Naive B cell (primary cell): ENCODE measurements at regions not wholly inside any gene's neighbourhood (a gene's known extent, or its start where the extent isn't known, plus 50 kb on each side); places are given as distances from the start of the nearest gene placed in this dataset.

Source experiments
- ATAC-seq, 2 donors: fragments of 150-1000 bp; cut with Tn5 transposase; 2 replicates each; pipeline ENCODE4 v1.10.0; 2021; ENCODE audit warnings: low read depth in 2 of 2, mild to moderate bottlenecking in 2 of 2, moderate library complexity in 2 of 2
- DNase-seq: peaks from one replicate; pipeline ENCODE4 v3.0.0; 2022
- H3K27ac Mint-ChIP-seq, 6 donors: one replicate each; pipeline ENCODE4 v1.8.0; 2020 to 2022; ENCODE audit warnings: mild to moderate bottlenecking in 6 of 6, mixed read lengths in 6 of 6, moderate library complexity in 5 of 6, inconsistent platforms in 2 of 6
- H3K27me3 Mint-ChIP-seq, 3 donors: one replicate each; pipeline ENCODE4 v1.8.0; 2021 to 2022; ENCODE audit warnings: mixed read lengths in 3 of 3, mild to moderate bottlenecking in 1 of 3
- H3K36me3 Mint-ChIP-seq, 2 donors: one replicate each; pipeline ENCODE4 v1.8.0; 2020 to 2022; ENCODE audit warnings: mixed read lengths in 2 of 2, inconsistent platforms in 1 of 2, mild to moderate bottlenecking in 1 of 2
- H3K4me1 Mint-ChIP-seq, 3 donors: one replicate each; pipeline ENCODE4 v1.8.0; 2020 to 2022; ENCODE audit warnings: mixed read lengths in 3 of 3, inconsistent platforms in 1 of 3, mild to moderate bottlenecking in 1 of 3, moderate library complexity in 1 of 3
- H3K4me3 Mint-ChIP-seq, 8 donors: one replicate each; pipeline ENCODE4 v1.8.0; 2020 to 2022; ENCODE audit warnings: mild to moderate bottlenecking in 8 of 8, mixed read lengths in 8 of 8, moderate library complexity in 8 of 8, inconsistent platforms in 2 of 8
- H3K9me3 Mint-ChIP-seq, 7 donors: one replicate each; pipeline ENCODE4 v1.8.0; 2020 to 2022; ENCODE audit warnings: mixed read lengths in 7 of 7, mild to moderate bottlenecking in 5 of 7, inconsistent platforms in 2 of 7, moderate library complexity in 1 of 7

GRCh38 chr14:54316652-54317051, 80.2 kb upstream of the CDKN3 start:
- DNase-seq (no peak), ATAC-seq (no peak)
- no peaks in the 10 kb centered on the region for H3K9me3 Mint-ChIP-seq
- H3K4me3 Mint-ChIP-seq = no peak overlapping the region
- no peaks in the 10 kb centered on the region for H3K36me3 Mint-ChIP-seq
- peaks cover 0 to 13% (median 0%) of the 10 kb centered on the region in 3 donors for H3K27me3 Mint-ChIP-seq
- peaks cover 0 to 4% (median 0%) of the 10 kb centered on the region in 3 donors for H3K4me1 Mint-ChIP-seq
- no peak overlapping the region for H3K27ac Mint-ChIP-seq

- Mint-ChIP-seq H3K27ac (no peak overlapping the region), H3K36me3 (no peaks in the 10 kb centered on the region), H3K27me3 (peaks cover 0 to 13% (median 0%) of the 10 kb centered on the region in 3 donors), H3K9me3 (no peaks in the 10 kb centered on the region), H3K4me3 (no peak overlapping the region), H3K4me1 (peaks cover 0 to 4% (median 0%) of the 10 kb centered on the region in 3 donors)
- ATAC-seq (no peak), DNase-seq (no peak)
Measured at GRCh38 chr14:54317391-54317790, 79.4 kb upstream of the CDKN3 start.

GRCh38 chr14:54322246-54322645, 74.6 kb upstream of the CDKN3 start:
- H3K27ac Mint-ChIP-seq = no peak overlapping the region
- H3K4me1 Mint-ChIP-seq = no peaks in the 10 kb centered on the region
- H3K27me3 Mint-ChIP-seq = peaks cover 0 to 6% (median 6%) of the 10 kb centered on the region in 3 donors
- no peaks in the 10 kb centered on the region for H3K36me3 Mint-ChIP-seq
- no peaks in the 10 kb centered on the region for H3K9me3 Mint-ChIP-seq
- DNase-seq (no peak), ATAC-seq (no peak)
- H3K4me3 Mint-ChIP-seq = no peak overlapping the region

GRCh38 chr14:54322701-54323337, 74.0 kb upstream of the CDKN3 start:
- no peak for DNase-seq
- no peaks in the 10 kb centered on the region for H3K36me3 Mint-ChIP-seq
- no peaks in the 10 kb centered on the region for H3K9me3 Mint-ChIP-seq
- H3K4me1 Mint-ChIP-seq = no peaks in the 10 kb centered on the region
- no peak overlapping the region for H3K27ac Mint-ChIP-seq
- H3K4me3 Mint-ChIP-seq = no peak overlapping the region
- peaks cover 0 to 6% (median 6%) of the 10 kb centered on the region in 3 donors for H3K27me3 Mint-ChIP-seq
- no peak for ATAC-seq

- no peaks in the 10 kb centered on the region for H3K36me3 Mint-ChIP-seq
- no peak overlapping the region for H3K4me3 Mint-ChIP-seq
- H3K9me3 Mint-ChIP-seq = no peaks in the 10 kb centered on the region
- ATAC-seq (no peak), DNase-seq (no peak)
- no peak overlapping the region for H3K27ac Mint-ChIP-seq
- H3K4me1 Mint-ChIP-seq = no peaks in the 10 kb centered on the region
- H3K27me3 Mint-ChIP-seq = peaks cover 0 to 18% (median 12%) of the 10 kb centered on the region in 3 donors
Measured at GRCh38 chr14:54325766-54326165, 71.0 kb upstream of the CDKN3 start.

- no peak for ATAC-seq
- Mint-ChIP-seq H3K9me3 (no peaks in the 10 kb centered on the region), H3K27ac (no peak overlapping the region), H3K36me3 (no peaks in the 10 kb centered on the region), H3K4me1 (no peaks in the 10 kb centered on the region), H3K4me3 (no peak overlapping the region), H3K27me3 (peaks cover 0 to 33% (median 15%) of the 10 kb centered on the region in 3 donors)
- no peak for DNase-seq
Measured at GRCh38 chr14:54329082-54329695, 67.6 kb upstream of the CDKN3 start.

- ATAC-seq = no peak
- H3K27me3 Mint-ChIP-seq = peaks cover 0 to 27% (median 15%) of the 10 kb centered on the region in 3 donors
- H3K36me3 Mint-ChIP-seq = no peaks in the 10 kb centered on the region
Measured at GRCh38 chr14:54330876-54331275, 65.9 kb upstream of the CDKN3 start.

GRCh38 chr14:54331516-54331915, 65.3 kb upstream of the CDKN3 start:
- no peak for ATAC-seq
- Mint-ChIP-seq H3K27me3 (peaks cover 0 to 27% (median 15%) of the 10 kb centered on the region in 3 donors), H3K4me3 (no peak overlapping the region), H3K27ac (no peak overlapping the region), H3K9me3 (no peaks in the 10 kb centered on the region), H3K36me3 (no peaks in the 10 kb centered on the region), H3K4me1 (no peaks in the 10 kb centered on the region)
- no peak for DNase-seq

More at GRCh38 chr14:54330876-54331275, 65.9 kb upstream of the CDKN3 start:
- no peak for DNase-seq
- Mint-ChIP-seq H3K4me1 (no peaks in the 10 kb centered on the region), H3K9me3 (no peaks in the 10 kb centered on the region), H3K4me3 (peak overlapping the region in 1 of 8 donors; percentile 62), H3K27ac (no peak overlapping the region)

- no peak overlapping the region for H3K27ac Mint-ChIP-seq
- no peaks in the 10 kb centered on the region for H3K4me1 Mint-ChIP-seq
- H3K4me3 Mint-ChIP-seq = no peak overlapping the region
- no peaks in the 10 kb centered on the region for H3K9me3 Mint-ChIP-seq
- ATAC-seq = no peak
- peaks cover 4 to 30% (median 15%) of the 10 kb centered on the region in 3 donors for H3K27me3 Mint-ChIP-seq
- no peak for DNase-seq
- no peaks in the 10 kb centered on the region for H3K36me3 Mint-ChIP-seq
Measured at GRCh38 chr14:54332490-54332889, 64.3 kb upstream of the CDKN3 start.

- peaks cover 7 to 34% (median 15%) of the 10 kb centered on the region in 3 donors for H3K27me3 Mint-ChIP-seq
- H3K4me1 Mint-ChIP-seq = no peaks in the 10 kb centered on the region
- H3K36me3 Mint-ChIP-seq = no peaks in the 10 kb centered on the region
- no peaks in the 10 kb centered on the region for H3K9me3 Mint-ChIP-seq
- no peak overlapping the region for H3K4me3 Mint-ChIP-seq
- DNase-seq = no peak
- H3K27ac Mint-ChIP-seq = no peak overlapping the region
- no peak for ATAC-seq
Measured at GRCh38 chr14:54333511-54333910, 63.3 kb upstream of the CDKN3 start.

- Mint-ChIP-seq H3K4me3 (no peak overlapping the region), H3K9me3 (no peaks in the 10 kb centered on the region), H3K4me1 (no peaks in the 10 kb centered on the region), H3K27ac (no peak overlapping the region), H3K36me3 (no peaks in the 10 kb centered on the region), H3K27me3 (peaks cover 6 to 31% (median 7%) of the 10 kb centered on the region in 3 donors)
- DNase-seq (no peak), ATAC-seq (no peak)
Measured at GRCh38 chr14:54335569-54336155, 61.1 kb upstream of the CDKN3 start.

GRCh38 chr14:54337314-54337713, 59.5 kb upstream of the CDKN3 start:
- H3K27ac Mint-ChIP-seq = no peak overlapping the region
- H3K4me3 Mint-ChIP-seq = no peak overlapping the region
- no peaks in the 10 kb centered on the region for H3K9me3 Mint-ChIP-seq
- no peak for DNase-seq
- H3K27me3 Mint-ChIP-seq = peaks cover 6 to 27% (median 7%) of the 10 kb centered on the region in 3 donors
- H3K4me1 Mint-ChIP-seq = no peaks in the 10 kb centered on the region
- no peaks in the 10 kb centered on the region for H3K36me3 Mint-ChIP-seq
- ATAC-seq = no peak

GRCh38 chr14:54338696-54339317, 58.0 kb upstream of the CDKN3 start:
- peaks cover 0 to 17% (median 7%) of the 10 kb centered on the region in 3 donors for H3K27me3 Mint-ChIP-seq
- no peak overlapping the region for H3K27ac Mint-ChIP-seq
- ATAC-seq (no peak), DNase-seq (no peak)
- H3K9me3 Mint-ChIP-seq = no peaks in the 10 kb centered on the region
- no peak overlapping the region for H3K4me3 Mint-ChIP-seq
- H3K4me1 Mint-ChIP-seq = no peaks in the 10 kb centered on the region
- H3K36me3 Mint-ChIP-seq = no peaks in the 10 kb centered on the region

GRCh38 chr14:54339771-54340170, 57.0 kb upstream of the CDKN3 start:
- DNase-seq (no peak), ATAC-seq (no peak)
- no peak overlapping the region for H3K4me3 Mint-ChIP-seq
- H3K36me3 Mint-ChIP-seq = no peaks in the 10 kb centered on the region
- no peaks in the 10 kb centered on the region for H3K9me3 Mint-ChIP-seq
- H3K27ac Mint-ChIP-seq = no peak overlapping the region
- H3K27me3 Mint-ChIP-seq = peaks cover 0 to 17% (median 7%) of the 10 kb centered on the region in 3 donors
- peaks cover 0 to 6% (median 5%) of the 10 kb centered on the region in 3 donors for H3K4me1 Mint-ChIP-seq
